HG03159 (cell line): ENCODE measurements at regions not wholly inside any gene's neighbourhood (a gene's known extent, or its start where the extent isn't known, plus 50 kb on each side); places are given as distances from the start of the nearest gene placed in this dataset.

Experiments
- ATAC-seq: cut with Tn5 transposase; IDR thresholded peaks from one replicate; pipeline ENCODE4 v1.9.1; 2021; ENCODE audit warnings: mild to moderate bottlenecking, moderate library complexity; ENCODE audit not compliant: unreplicated experiment

DNA sequence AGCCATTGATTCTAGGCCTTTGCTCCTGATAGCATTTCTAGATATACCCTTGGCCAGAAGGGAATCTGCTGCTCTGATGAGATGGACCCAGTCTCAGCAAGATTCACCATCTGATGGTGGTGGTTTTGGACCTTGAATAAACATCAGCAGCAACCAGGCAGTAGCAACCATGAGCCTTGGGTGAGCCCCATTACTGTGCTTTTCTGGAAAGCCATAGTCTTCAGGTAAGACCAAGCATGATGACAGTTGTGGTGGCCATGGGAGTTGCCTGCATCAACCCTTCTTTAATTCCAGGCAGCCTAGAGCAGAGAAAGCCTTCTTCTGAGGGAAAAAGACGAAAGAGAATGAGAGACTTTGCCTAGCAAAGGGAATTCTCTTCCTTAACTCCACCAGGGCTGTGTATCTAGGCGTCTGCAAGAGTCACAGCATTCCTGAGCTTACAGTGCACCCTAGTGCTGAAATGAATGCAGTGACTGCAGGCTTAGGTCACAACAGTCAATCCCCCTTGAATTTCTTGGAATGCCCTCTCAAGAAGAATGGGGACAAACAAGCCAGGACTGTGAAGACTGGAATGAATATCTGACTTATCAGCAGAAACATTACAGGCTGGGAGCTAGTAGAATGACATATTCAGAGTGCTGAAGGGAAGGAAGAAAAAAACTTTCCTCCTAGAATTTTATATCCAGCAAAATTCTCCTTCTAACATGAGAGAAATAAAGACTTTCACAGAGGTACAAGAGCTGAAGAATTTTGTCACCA, 942.4 kb upstream of the PCDH20 start:
- peak; percentile 76 for ATAC-seq

DNA sequence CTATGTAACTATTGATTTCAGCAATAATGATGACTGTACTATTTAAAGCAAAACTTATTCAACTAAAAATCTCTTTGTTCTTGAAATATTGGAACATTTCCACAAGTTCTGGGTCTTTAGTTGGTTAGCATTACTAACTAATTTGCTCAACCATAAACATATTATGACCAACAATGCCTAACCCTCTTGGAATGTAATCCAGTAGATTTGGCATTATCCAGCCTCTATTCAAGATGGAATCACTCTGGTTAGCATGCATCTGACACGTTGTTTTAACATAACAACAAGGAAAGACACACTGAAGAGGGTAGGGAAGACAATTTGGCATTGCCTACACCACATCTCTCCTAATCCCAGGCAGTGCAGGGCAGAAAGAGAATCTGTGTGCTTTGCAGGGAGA, 941.3 kb upstream of the PCDH20 start:
- no peak for ATAC-seq

DNA sequence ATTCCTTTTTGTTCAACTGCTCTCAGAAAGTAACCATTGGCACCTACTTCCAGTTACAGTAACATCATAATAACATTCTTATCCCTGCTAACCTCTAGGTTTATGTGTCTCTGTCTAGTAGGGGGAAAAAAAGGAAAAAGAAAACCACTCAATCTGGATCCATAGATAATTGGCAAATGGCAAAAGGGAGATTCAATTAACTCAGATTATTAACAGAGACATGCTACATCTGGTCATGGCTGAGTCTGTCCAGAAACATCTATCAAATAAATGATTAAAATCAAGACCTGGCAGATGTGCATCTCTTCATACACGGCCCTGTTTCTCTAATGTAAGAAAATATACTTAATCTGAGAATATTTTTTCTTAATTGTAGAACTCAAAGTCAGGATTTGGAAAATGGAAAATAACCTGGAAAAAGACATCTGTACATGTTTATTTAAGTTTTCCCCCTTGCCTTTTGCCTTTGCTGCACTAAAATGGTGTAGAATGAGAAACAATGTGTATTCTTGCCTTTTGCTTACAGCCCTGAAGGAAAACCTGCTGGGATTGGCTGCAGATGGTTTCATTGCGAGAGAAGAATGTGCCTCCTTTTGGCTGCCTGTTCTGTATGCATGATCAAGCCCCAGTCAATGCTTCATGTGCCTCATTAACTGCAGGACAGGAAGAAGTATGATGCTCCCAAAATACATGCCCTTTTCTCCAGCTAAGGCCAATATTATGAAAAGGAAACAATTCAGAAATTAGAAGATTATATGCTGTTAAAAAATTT, 921.6 kb upstream of the PCDH20 start:
- ATAC-seq, result no peak

DNA sequence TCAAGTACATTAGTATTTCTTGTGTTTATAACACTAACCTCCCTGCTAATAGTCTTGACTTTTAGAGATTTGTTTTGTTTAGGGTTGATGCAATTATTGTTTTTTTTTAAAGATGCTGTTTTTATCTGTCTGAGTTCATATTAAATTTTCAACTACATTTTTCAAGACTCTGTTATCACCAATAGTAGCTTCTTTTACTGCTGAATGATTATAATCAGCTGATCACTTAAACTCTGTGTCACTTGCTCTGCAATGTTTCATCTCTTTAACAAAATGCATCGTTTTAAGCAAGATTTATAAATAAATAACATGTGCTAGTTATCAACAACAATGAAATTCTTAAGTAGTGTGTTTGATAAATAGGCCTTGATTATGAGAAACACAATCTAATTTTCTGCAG, 920.9 kb upstream of the PCDH20 start:
- no peak for ATAC-seq

DNA sequence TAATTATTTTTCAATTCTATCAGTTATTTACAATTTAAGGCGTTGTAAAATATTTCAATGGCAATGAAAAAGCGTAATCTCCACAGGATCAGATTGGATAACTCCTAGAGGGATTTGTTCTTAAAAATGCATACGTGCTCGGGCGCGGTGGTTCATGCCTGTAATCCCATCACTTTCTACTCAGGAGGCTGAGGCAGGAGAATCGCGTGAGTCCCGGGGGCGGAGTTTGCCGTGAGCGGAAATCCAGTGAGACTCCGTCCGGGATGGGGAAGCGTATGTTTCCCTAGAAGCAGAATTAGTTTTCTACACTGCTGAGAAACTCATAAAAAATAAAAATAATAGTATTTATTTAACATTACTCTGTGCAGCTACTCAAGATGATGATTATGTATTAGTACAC, 917.8 kb upstream of the PCDH20 start:
- ATAC-seq, result no peak

DNA sequence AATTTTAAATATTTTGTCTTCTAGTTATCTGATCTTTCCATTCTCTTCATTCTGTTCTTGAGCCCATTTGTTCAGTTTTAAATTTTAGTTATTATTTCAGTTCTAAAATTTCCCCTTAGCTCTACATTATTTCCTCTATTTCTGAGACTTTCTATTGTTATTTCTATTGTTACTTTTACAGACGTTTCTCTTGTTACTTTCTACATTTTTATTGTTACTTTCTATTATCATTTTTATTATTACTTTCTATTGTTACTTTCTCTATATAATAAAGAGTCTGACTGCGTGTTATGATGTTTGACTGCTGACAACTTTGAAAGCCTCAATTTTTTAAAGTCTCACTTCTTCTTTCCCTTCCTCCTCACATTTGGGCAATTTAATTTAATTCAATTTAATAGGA, 915.7 kb upstream of the PCDH20 start:
- no peak for ATAC-seq

DNA sequence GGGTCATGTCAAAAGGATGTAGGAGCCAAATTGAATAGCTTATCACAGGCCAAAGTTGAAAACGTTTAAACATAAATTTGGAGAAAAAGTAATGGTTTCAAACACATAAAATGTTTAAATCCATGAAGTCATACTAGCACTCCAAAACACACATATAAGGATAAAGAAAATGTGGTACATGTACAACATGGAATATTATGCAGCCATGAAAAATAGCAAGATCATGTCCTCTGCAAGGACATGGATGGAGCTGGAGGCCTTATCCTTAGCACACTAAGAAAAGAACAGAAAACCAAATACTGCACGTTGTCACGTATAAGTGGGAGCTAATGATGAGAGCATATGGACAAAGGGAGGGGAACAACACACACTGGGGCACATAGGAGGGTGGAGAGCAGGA, 911.7 kb upstream of the PCDH20 start:
- ATAC-seq, result no peak

DNA sequence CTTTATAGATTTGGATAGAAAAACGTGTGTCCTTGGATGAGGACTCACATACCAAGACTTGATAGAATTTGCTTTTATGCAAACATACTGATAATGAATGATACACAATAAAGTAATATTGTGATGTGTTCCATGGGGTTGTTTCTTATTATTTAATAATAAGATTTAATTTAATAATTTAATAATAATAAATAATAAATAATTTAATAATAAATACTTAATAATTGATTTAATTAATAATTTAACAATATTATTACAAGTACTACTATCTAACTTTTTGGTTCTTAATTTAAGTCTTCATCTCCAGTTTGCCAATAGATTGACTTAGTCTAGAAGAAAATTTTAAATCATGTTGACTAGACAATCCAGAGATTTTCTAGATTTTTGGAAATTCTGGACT, 909.2 kb upstream of the PCDH20 start:
- no peak for ATAC-seq

DNA sequence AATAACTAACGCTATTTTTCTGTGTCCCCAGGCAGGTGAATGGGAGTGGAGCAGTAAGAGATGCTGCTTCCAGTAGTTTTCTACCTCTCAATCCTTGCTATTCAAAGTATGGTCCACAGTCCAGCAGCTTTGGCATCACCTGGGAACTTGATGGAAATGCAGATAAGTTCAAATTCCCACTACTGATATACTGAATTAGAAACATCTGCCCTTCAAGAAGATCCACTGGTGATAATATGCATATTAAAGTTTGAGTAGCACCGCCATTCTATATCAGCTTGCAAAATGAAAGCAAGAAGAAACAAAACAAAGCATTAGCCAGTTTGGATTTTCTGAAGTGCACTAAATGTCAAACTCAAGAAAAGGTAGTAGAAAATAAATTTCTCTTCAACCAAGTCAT, 906.2 kb upstream of the PCDH20 start:
- no peak for ATAC-seq

DNA sequence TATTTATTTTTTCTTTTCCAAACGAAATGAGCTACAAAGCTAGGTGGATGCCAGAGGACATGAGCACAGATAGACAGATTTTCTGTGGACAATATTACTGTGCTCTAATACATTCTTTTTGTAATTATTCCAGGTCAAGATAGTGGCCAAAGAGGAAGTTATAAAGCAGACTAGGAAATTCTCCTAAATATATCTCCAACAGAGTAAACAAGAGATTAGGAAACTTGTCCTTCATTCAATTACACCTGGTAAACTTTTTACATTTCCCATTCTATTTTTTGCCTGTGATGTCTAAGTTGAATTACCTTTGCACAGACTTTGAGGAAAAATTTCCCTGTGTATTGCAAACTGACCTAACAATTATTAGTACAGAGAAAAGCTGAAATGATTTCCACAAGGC, 905.5 kb upstream of the PCDH20 start:
- no peak for ATAC-seq

DNA sequence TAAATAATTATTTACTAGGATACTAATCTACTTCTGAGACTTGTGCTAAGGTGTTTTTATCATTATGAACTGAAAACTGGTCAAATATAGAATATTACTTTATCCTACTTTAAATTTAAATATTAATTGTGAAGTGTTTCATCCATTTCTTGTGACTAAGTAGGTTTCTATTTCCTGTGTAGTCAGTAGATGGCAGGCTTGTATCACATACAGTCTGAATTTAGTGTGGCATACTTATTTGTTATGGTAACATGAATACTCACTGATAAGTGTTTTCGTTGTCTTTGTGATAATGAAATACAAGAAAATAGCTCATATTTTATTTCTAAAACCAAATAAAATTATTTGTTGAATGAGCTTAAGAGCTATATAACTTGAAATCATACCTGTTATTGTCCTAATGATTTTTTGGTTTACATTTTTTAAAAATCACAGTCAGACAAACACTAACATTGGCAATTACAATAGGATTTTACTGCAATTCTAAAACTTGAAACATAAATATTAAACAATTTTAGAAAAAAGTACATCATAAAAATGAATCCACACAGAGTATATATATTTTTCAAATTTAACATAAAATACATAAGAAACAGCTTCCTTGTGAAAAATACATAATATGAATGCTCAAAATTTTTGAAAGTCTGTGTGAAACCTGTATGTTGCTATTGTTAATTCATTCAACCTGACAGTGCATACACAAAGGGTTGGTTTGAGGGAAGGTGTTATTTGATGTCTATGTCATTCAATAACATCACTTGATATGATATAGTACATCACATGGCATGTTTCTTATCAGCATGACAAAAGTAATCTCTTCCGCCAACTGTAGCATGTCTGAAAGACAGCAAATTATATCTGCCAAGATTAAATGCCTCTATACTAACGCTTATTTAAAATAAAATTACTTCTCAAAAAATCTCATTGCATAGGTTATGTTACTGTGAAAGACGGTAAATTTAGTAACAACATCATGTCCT, 904.8 kb upstream of the PCDH20 start:
- peak; percentile 84 for ATAC-seq

DNA sequence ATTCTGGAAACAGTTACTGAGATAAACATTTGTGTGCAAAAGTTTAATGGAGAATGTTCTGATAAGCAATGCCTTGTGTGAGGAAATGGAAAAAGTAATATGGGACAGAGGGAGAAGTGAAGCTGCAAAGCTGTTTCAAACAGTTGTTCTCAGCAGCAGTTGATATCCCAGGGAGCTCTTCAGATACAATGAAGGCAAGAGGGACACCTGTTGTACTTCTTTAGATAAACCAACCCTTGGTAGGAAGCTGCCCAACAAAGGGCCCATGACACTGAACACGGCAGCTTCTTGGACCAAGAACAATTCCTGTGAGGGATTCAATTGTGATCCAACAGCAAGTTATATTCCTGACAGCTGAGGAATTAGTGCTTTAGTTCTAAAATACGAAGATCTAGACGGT, 894.3 kb upstream of the PCDH20 start:
- ATAC-seq, result no peak

DNA sequence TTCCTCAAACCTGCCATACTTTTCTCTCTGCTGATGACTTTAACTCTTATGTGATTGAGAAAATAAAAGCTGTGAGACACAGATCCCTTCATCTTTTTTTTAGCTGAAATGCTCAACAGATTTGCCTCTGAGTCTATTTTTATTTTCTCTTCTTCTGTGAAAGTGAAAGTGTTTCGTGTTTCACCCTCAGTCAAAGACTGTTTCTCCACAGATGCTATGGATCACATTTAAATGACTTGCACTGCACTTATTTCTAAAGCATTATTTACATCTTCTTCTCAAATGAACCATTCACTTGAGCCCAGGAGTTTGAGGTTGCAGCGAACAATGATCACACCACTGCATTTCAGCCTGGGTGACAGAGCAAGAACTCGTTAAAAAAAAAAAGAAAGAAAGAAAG, 890.1 kb upstream of the PCDH20 start:
- ATAC-seq, result peak; percentile 84

DNA sequence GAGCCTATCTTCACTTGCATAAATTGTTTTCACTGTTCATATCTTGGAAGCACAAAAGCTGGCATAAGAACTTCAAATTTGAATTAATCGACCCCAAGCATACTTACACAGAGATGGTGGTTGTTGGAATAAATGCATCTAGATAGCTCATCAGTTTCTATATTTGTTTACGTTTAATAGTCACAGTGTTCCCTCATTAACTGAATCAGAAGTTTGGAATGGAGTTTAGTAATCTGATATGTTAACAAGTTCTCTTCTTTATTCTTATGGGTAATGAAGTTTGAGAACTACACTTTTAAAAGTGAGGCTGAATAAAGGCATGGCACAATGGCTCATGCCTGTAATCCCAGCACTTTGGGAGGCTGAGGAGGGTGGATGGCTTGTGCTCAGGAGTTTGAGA, 886.7 kb upstream of the PCDH20 start:
- ATAC-seq, result no peak

DNA sequence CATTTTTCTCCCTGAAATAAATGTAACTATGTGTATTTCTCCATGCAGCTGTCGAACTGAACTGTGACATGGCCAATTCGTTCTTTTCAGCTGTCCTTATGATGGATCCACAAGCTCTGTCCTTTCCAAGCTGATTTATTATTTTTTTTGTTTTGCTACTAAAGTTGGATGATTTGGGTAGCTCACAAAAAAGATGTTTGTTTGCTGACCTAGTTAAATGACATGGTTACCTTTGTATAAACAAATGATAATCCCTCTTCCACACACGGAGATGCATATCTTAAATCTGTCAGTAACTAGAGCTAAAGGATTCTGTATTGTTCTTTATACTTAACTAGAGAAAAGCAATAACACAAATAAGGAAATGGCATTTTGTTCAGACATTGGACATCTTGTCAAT, 884.3 kb upstream of the PCDH20 start:
- no peak for ATAC-seq

DNA sequence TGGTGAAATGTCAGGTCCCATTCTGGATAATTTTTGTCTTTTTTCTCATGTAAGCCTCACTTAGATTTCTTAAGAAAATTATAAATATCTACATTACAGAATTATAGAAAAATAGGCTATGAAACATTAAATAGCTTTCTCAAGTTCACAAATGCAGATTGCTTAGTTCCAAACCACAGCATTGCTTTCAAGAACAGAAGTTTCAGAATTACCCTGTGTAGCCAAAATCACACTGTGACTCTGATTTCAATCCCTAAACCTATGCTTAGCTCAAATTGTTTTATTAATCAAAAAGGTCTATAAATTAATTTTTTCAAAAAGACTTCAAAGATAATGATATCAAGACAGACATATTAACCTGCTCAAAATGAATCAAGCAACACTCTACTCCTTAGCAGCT, 881.2 kb upstream of the PCDH20 start:
- ATAC-seq, result no peak

DNA sequence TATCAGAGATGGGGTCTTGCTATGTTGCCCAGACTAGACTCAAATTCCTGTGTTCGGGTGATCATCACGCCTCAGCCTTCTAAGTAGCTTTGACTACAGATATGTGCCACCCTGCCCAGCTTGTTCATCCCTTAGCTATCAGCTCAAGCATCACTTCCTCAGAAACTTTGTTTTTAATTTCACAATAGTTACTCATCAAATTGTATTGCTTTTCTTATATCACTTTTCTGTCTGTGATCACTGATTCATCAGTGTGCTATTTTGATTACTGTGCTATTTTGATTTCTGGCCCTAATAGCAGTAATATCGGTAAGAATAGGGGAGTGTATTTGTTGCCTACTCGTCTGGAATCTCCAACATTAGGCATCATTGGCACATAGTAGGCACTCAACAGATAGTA, 878.6 kb upstream of the PCDH20 start:
- no peak for ATAC-seq

DNA sequence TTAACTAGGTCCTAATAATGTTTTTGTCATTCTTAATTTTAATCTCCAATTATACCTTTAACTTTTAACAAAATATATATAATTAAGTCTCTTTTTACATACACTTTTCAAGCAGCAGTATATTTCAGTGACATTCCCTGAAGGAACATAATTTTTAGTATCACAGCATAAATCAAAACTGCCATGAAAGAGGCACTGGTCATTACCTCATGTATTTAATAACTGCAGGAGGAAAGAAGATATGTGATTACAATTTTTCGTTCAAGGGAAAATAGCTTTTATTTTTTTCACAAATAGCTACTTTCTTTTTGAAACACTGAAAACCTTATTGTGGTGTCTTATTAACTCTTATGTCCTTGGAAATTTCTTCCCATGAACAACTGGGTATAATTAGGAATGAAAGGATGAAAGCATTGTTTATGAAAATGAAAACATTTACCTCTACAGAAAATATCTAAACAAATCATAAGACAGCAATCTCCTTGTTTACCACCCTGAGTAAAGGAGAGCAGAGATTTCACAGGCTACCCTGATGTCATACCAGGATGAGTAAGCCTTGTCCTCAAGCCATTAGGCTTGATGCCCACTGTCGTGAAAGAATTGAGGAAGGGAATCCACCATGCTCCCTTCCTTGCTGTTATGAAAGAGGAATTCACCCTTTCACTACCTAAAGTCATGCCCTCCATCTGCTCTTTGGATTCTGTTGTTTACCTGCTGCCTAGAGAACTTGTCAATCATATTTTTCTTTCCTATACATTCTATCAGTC, 877.2 kb upstream of the PCDH20 start:
- ATAC-seq, result no peak

DNA sequence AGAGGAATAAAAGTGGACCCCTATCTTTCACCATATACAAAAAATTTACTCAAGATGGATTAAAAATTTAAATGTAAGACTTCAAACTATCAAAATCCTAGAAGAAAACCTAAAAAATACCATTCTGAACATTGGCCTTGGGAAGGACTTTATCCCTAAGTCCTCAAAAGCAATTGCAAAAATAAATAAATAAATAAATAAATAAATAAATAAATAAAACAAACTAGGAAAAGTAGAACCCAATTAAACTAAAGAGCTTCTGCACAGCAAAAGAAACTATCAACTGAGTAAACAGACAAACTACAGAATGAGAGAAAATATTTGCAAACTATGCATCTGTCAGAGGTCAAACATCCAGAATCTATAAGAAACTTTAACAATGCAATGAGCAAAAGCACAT, 874.9 kb upstream of the PCDH20 start:
- no peak for ATAC-seq

DNA sequence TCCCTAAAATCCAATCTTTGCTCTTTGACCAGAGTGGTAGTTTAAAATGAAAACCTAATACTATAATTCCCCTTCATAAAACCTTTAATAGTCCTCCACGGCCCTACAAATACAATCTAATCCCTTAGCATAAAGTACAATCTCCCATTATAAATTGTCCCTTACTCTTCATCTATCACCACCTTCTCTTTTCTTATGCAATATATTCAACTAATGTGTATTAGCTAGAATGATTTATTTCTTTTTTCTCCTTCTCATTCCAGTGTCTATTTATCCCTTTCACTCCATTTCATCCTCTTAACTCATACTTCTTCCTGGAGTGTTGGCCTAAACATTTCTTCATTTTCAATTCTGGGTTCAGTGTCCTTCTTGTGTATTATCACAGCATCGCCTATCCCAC, 872.1 kb upstream of the PCDH20 start:
- no peak for ATAC-seq

DNA sequence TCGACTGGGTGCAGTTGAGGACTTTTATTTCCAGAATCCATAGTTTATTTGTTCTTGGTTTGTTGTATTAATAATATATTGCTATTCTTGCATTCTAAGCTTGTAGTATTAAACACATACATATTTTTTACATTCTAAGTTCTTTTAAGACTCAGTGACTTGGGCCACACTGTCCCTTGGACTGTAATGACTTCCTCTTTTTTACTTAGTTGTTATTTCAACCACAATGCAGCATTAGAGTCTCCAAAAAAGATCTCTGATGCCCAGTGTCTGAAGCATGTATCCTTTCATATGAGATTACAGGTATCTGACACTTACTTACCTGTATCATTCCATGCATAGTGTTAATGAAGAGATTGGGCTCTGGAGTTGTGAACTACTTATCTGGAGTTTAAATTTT, 864.9 kb upstream of the PCDH20 start:
- no peak for ATAC-seq
